ENCODE measurements at regions not wholly inside any gene's neighbourhood (a gene's known extent, or its start where the extent isn't known, plus 50 kb on each side); places are given as distances from the start of the nearest gene placed in this dataset.

- TF ChIP-seq ZNF274 (IDR thresholded peaks at IDR 0.05; ENCODE audit: low read depth, low read length) (no peak), YY1 (IDR thresholded peaks at IDR 0.05; ENCODE audit: insufficient read depth, insufficient read length) (no peak)
These were observed 70.0 kb upstream of the LRRN1 start for GRCh38 chr3:3729261-3729660.
